ENCODE measurements at regions not wholly inside any gene's neighbourhood (a gene's known extent, or its start where the extent isn't known, plus 50 kb on each side); places are given as distances from the start of the nearest gene placed in this dataset.

DNA sequence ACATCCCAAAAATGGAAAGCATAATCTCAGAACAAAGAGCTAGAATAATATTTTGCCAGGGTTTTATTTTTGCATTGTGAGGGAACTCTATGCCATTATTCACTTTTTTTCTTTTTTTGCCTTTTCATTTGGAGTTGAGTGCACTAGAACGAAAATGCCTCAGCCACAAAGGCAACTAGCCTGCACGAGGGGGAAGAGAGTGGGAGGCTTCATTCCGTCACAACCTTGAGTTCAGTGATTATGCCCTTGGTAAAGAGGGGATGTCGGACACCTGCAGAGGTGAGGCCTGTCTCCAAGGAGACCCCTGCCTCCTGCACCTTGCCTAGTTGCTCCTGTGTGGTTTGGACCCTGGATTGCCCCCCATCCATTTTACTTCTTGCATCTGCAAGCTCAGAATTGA lies 232.7 kb downstream of the TEX36 start:
- Histone ChIP-seq H3K4me3 (ENCODE audit: low read depth, low read length) (no peak overlapping the region), H3K27me3 (replicated peaks; ENCODE audit: control insufficient read depth, insufficient read depth, low read length) (no peaks in the 10 kb centered on the region), H3K36me3 (ENCODE audit: control insufficient read depth, insufficient read depth, low read length) (no peaks in the 10 kb centered on the region), H3K4me1 (no peaks in the 10 kb centered on the region), H3K9me3 (no peaks in the 10 kb centered on the region)
- TF ChIP-seq, protein P1, sequence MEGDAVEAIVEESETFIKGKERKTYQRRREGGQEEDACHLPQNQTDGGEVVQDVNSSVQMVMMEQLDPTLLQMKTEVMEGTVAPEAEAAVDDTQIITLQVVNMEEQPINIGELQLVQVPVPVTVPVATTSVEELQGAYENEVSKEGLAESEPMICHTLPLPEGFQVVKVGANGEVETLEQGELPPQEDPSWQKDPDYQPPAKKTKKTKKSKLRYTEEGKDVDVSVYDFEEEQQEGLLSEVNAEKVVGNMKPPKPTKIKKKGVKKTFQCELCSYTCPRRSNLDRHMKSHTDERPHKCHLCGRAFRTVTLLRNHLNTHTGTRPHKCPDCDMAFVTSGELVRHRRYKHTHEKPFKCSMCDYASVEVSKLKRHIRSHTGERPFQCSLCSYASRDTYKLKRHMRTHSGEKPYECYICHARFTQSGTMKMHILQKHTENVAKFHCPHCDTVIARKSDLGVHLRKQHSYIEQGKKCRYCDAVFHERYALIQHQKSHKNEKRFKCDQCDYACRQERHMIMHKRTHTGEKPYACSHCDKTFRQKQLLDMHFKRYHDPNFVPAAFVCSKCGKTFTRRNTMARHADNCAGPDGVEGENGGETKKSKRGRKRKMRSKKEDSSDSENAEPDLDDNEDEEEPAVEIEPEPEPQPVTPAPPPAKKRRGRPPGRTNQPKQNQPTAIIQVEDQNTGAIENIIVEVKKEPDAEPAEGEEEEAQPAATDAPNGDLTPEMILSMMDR (IDR thresholded peaks at IDR 0.05; ENCODE audit: insufficient read depth in 1 of 2, low read depth in 1 of 2, low read length in 1 of 2, severe bottlenecking in 1 of 2, unreplicated experiment in 1 of 2) = no peak
- BruUV-seq (replicated peaks) = no TSS peak
- Mint-ChIP-seq H3K4me3 (ENCODE audit: unreplicated experiment) (no peak overlapping the region), H3K4me1 (ENCODE audit: low read depth, unreplicated experiment) (no peaks in the 10 kb centered on the region), H3K27me3 (ENCODE audit: insufficient read depth, unreplicated experiment) (peaks cover 5% of the 10 kb centered on the region), H3K27ac (ENCODE audit: unreplicated experiment) (no peak overlapping the region), H3K9me3 (ENCODE audit: unreplicated experiment) (no peaks in the 10 kb centered on the region), H3K36me3 (ENCODE audit: insufficient read depth, unreplicated experiment) (no peaks in the 10 kb centered on the region)
- POLR2A ChIA-PET = no interaction called here
- no peak for DNase-seq
- intact Hi-C loops (cut with micrococcal nuclease; ENCODE audit: unreplicated experiment) = no loop called here
- CTCF ChIA-PET = no interaction called here

DNA sequence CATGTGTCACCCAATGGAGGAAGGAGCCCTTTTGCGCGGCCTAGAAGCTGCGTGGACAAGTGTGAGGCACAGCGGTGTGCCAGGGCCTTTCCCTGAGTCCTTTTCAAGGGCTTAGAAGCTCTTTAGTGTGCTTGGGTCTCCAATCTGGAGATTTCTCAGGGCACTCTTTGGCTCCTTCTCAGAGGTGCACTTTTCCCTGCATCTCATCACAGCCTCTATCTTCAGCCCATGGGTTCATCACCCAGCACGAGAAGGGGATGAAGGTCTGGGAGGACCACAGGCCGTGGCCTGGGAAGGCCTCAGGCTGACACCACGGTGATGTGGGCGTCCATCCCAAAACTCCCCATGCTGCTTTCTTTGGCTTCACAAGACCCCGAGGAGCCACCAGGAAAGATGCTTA lies 233.4 kb downstream of the TEX36 start:
- Mint-ChIP-seq H3K4me1 (ENCODE audit: low read depth, unreplicated experiment) (no peaks in the 10 kb centered on the region), H3K27me3 (ENCODE audit: insufficient read depth, unreplicated experiment) (peaks cover 5% of the 10 kb centered on the region), H3K4me3 (ENCODE audit: unreplicated experiment) (no peak overlapping the region), H3K9me3 (ENCODE audit: unreplicated experiment) (no peaks in the 10 kb centered on the region), H3K27ac (ENCODE audit: unreplicated experiment) (no peak overlapping the region), H3K36me3 (ENCODE audit: insufficient read depth, unreplicated experiment) (no peaks in the 10 kb centered on the region)
- DNase-seq = no peak
- Histone ChIP-seq H3K4me3 (ENCODE audit: low read depth, low read length) (no peak overlapping the region), H3K27me3 (replicated peaks; ENCODE audit: control insufficient read depth, insufficient read depth, low read length) (no peaks in the 10 kb centered on the region), H3K36me3 (ENCODE audit: control insufficient read depth, insufficient read depth, low read length) (no peaks in the 10 kb centered on the region), H3K9me3 (no peaks in the 10 kb centered on the region), H3K4me1 (no peaks in the 10 kb centered on the region)
- intact Hi-C loops (cut with micrococcal nuclease; ENCODE audit: unreplicated experiment) = no loop called here
- TF ChIP-seq, protein P1 (IDR thresholded peaks at IDR 0.05; ENCODE audit: insufficient read depth in 1 of 2, low read depth in 1 of 2, low read length in 1 of 2, severe bottlenecking in 1 of 2, unreplicated experiment in 1 of 2) = no peak
- ChIA-PET POLR2A (no interaction called here), CTCF (no interaction called here)
- no TSS peak for BruUV-seq (replicated peaks)

DNA sequence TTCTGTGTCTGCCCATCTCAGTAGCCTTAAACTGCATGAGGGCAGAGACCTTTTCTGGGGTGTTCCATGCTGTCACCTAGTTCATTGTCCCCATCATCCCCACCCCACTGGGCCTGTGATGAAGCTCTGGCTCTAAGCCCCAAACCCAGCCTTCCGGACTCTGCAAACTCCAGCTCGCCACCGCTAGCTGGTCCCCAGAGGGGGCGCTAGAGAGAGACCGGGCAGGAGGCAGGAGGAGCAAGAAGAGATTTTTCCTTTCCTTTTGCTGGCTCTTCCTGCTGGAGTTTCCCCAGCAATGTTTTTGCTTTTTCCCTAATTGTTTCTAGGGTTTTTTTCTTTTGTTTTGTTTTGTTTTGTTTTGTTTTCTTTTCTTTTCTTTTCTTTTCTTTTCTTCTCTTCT lies 234.4 kb downstream of the TEX36 start:
- Histone ChIP-seq H3K4me3 (ENCODE audit: low read depth, low read length) (no peak overlapping the region), H3K36me3 (ENCODE audit: control insufficient read depth, insufficient read depth, low read length) (no peaks in the 10 kb centered on the region), H3K9me3 (no peaks in the 10 kb centered on the region), H3K4me1 (no peaks in the 10 kb centered on the region), H3K27me3 (replicated peaks; ENCODE audit: control insufficient read depth, insufficient read depth, low read length) (no peaks in the 10 kb centered on the region)
- intact Hi-C loops (cut with micrococcal nuclease; ENCODE audit: unreplicated experiment) = no loop called here
- Mint-ChIP-seq H3K4me1 (ENCODE audit: low read depth, unreplicated experiment) (no peaks in the 10 kb centered on the region), H3K9me3 (ENCODE audit: unreplicated experiment) (no peaks in the 10 kb centered on the region), H3K4me3 (ENCODE audit: unreplicated experiment) (no peak overlapping the region), H3K27me3 (ENCODE audit: insufficient read depth, unreplicated experiment) (peaks cover 12% of the 10 kb centered on the region), H3K36me3 (ENCODE audit: insufficient read depth, unreplicated experiment) (no peaks in the 10 kb centered on the region), H3K27ac (ENCODE audit: unreplicated experiment) (no peak overlapping the region)
- TF ChIP-seq, protein P1 (IDR thresholded peaks at IDR 0.05; ENCODE audit: insufficient read depth in 1 of 2, low read depth in 1 of 2, low read length in 1 of 2, severe bottlenecking in 1 of 2, unreplicated experiment in 1 of 2) = peak; percentile 40 to 53
- CTCF ChIA-PET = no interaction called here
- DNase-seq = peak in 1 of 2 experiments; percentile 57
- BruUV-seq (replicated peaks) = no TSS peak
- POLR2A ChIA-PET = no interaction called here
